MM.1S (cell line): ENCODE measurements at regions not wholly inside any gene's neighbourhood (a gene's known extent, or its start where the extent isn't known, plus 50 kb on each side); places are given as distances from the start of the nearest gene placed in this dataset.

ENCODE experiments used
- DNase-seq: peaks from one replicate; pipeline ENCODE4 v3.0.0-alpha.2; 2015
- H2AFZ ChIP-seq: fragments of 300-600 bp; sonication (generic); 2 replicates; pipeline ENCODE4 v1.6.0; 2016; ENCODE audit warnings: antibody characterized with exemption, low read length
- H3F3A ChIP-seq: fragments of 300-600 bp; sonication (generic); 2 replicates; pipeline ENCODE4 v1.6.1; 2016; ENCODE audit warnings: mild to moderate bottlenecking, antibody characterized with exemption, low read length, moderate library complexity, mixed read lengths; ENCODE audit not compliant: insufficient read depth
- H3K27ac ChIP-seq: fragments of 300-600 bp; sonication (generic); 2 replicates; pipeline ENCODE4 v1.5.1; 2016; ENCODE audit warnings: mild to moderate bottlenecking, low read length
- H3K27me3 ChIP-seq: fragments of 300-600 bp; sonication (generic); replicated peaks from 2 replicates; pipeline ENCODE4 v1.6.0; 2016; ENCODE audit warnings: low read length; ENCODE audit not compliant: insufficient read depth
- H3K36me3 ChIP-seq: fragments of 300-600 bp; sonication (generic); replicated peaks from 2 replicates; pipeline ENCODE4 v1.6.1; 2016; ENCODE audit warnings: mild to moderate bottlenecking, low read length, mixed read lengths; ENCODE audit not compliant: insufficient read depth
- H3K4me1 ChIP-seq: fragments of 300-600 bp; sonication (generic); 2 replicates; pipeline ENCODE4 v1.6.1; 2016; ENCODE audit warnings: low read length, mixed read lengths
- H3K4me2 ChIP-seq: fragments of 300-600 bp; sonication (generic); 2 replicates; pipeline ENCODE4 v1.6.0; 2016; ENCODE audit warnings: low read depth, low read length
- H3K4me3 ChIP-seq: fragments of 300-600 bp; sonication (generic); 2 replicates; pipeline ENCODE4 v1.5.1; 2016; ENCODE audit warnings: low read length, mixed read lengths
- H3K79me2 ChIP-seq: fragments of 300-600 bp; sonication (generic); 2 replicates; pipeline ENCODE4 v1.6.1; 2016; ENCODE audit warnings: mixed run types, low read length, mixed read lengths
- H3K9ac ChIP-seq: fragments of 300-600 bp; sonication (generic); 2 replicates; pipeline ENCODE4 v1.6.1; 2016; ENCODE audit warnings: low read length, mixed read lengths
- H3K9me2 ChIP-seq: fragments of 300-600 bp; sonication (generic); replicated peaks from 2 replicates; pipeline ENCODE4 v1.6.1; 2016; ENCODE audit warnings: mild to moderate bottlenecking, low read length, mixed read lengths; ENCODE audit not compliant: insufficient read depth
- H3K9me3 ChIP-seq: fragments of 300-600 bp; sonication (generic); replicated peaks from 2 replicates; pipeline ENCODE4 v1.6.1; 2016; ENCODE audit warnings: mild to moderate bottlenecking, low read length, mixed read lengths; ENCODE audit not compliant: insufficient read depth
- H4K20me1 ChIP-seq: fragments of 300-600 bp; sonication (generic); 2 replicates; pipeline ENCODE4 v1.6.1; 2016; ENCODE audit warnings: mild to moderate bottlenecking, low read length, moderate library complexity, mixed read lengths; ENCODE audit not compliant: insufficient read depth
- CTCF ChIP-seq: fragments of 300-600 bp; sonication (generic); IDR thresholded peaks from 2 replicates; pipeline ENCODE4 v1.5.1; 2016; ENCODE audit warnings: antibody characterized with exemption, low read length, mixed read lengths
- EZH2 ChIP-seq: fragments of 300-600 bp; sonication (generic); optimal IDR thresholded peaks from 2 replicates; pipeline ENCODE3; 2017; ENCODE audit warnings: low read depth, mild to moderate bottlenecking, antibody characterized with exemption, low read length, mixed read lengths
- EZH2phosphoT487 ChIP-seq: fragments of 300-600 bp; sonication (generic); IDR thresholded peaks from 2 replicates; pipeline ENCODE4 v1.6.1; 2018; ENCODE audit warnings: antibody characterized with exemption, low read length

GRCh38 chr3:182732232-182733015 is 60.9 kb upstream of the ATP11B start:
- H3F3A ChIP-seq: peaks cover 19% of the 10 kb centered on the region
- no peak overlapping the region for H2AFZ ChIP-seq
- no peaks in the 10 kb centered on the region for H3K9me3 ChIP-seq
- H3K79me2 ChIP-seq: no peaks in the 10 kb centered on the region
- H3K27ac ChIP-seq: no peak overlapping the region
- TF ChIP-seq EZH2phosphoT487 (no peak), CTCF (no peak), EZH2 (no peak)
- no peaks in the 10 kb centered on the region for H3K9me2 ChIP-seq
- no peaks in the 10 kb centered on the region for H3K27me3 ChIP-seq
- H3K4me2 ChIP-seq: no peak overlapping the region
- no peak for DNase-seq
- no peaks in the 10 kb centered on the region for H4K20me1 ChIP-seq
- H3K4me3 ChIP-seq: no peak overlapping the region
- H3K36me3 ChIP-seq: no peaks in the 10 kb centered on the region
- H3K9ac ChIP-seq: no peak overlapping the region
- H3K4me1 ChIP-seq: peaks cover 16% of the 10 kb centered on the region

GRCh38 chr3:182735672-182736071 is 57.6 kb upstream of the ATP11B start:
- Histone ChIP-seq H3K27me3 (no peaks in the 10 kb centered on the region), H3K9ac (no peak overlapping the region), H3K4me2 (no peak overlapping the region), H2AFZ (no peak overlapping the region), H3K79me2 (no peaks in the 10 kb centered on the region), H3F3A (peaks cover 3% of the 10 kb centered on the region), H3K9me2 (no peaks in the 10 kb centered on the region), H4K20me1 (no peaks in the 10 kb centered on the region), H3K4me1 (peaks cover 6% of the 10 kb centered on the region), H3K9me3 (no peaks in the 10 kb centered on the region), H3K36me3 (no peaks in the 10 kb centered on the region), H3K27ac (no peak overlapping the region), H3K4me3 (no peak overlapping the region)
- no peak for TF ChIP-seq EZH2phosphoT487
- TF ChIP-seq CTCF: no peak
- TF ChIP-seq EZH2: no peak
- no peak for DNase-seq

- Histone ChIP-seq H3K4me2 (no peak overlapping the region), H3K79me2 (no peaks in the 10 kb centered on the region), H3K9ac (no peak overlapping the region), H3F3A (no peaks in the 10 kb centered on the region), H3K9me3 (no peaks in the 10 kb centered on the region), H3K27me3 (no peaks in the 10 kb centered on the region), H3K4me3 (no peak overlapping the region), H4K20me1 (no peaks in the 10 kb centered on the region), H3K27ac (no peak overlapping the region), H2AFZ (no peak overlapping the region), H3K36me3 (no peaks in the 10 kb centered on the region), H3K9me2 (no peaks in the 10 kb centered on the region), H3K4me1 (no peaks in the 10 kb centered on the region)
- no peak for DNase-seq
- TF ChIP-seq EZH2phosphoT487 (no peak), EZH2 (no peak)
Measured at GRCh38 chr3:182737825-182738224, 55.5 kb upstream of the ATP11B start.
